Upper lobe of right lung (tissue), 1 donor: ENCODE measurements at regions not wholly inside any gene's neighbourhood (a gene's known extent, or its start where the extent isn't known, plus 50 kb on each side); places are given as distances from the start of the nearest gene placed in this dataset.
"Not testable (repeated sequence)": the region's sequence is repeated elsewhere in the genome, so short reads cannot be mapped to it uniquely, and the experiment has no call there.

Source experiments
- ATAC-seq: fragments of 200-7000 bp; cut with Tn5 transposase; one replicate; pipeline ENCODE4 v1.9.1; 2020; ENCODE audit warnings: mild to moderate bottlenecking, moderate library complexity
- DNase-seq: peaks from one replicate; pipeline ENCODE4 v3.0.0-alpha.2; 2020
- H3K27ac ChIP-seq: fragments of 200-600 bp; one replicate; pipeline ENCODE4 v1.8.0; 2022
- H3K27me3 ChIP-seq: fragments of 200-600 bp; one replicate; pipeline ENCODE4 v1.8.0; 2022; ENCODE audit warnings: mild to moderate bottlenecking
- H3K36me3 ChIP-seq: fragments of 200-600 bp; one replicate; pipeline ENCODE4 v1.8.0; 2022
- H3K4me1 ChIP-seq: fragments of 200-600 bp; one replicate; pipeline ENCODE4 v1.8.0; 2022
- H3K4me3 ChIP-seq: fragments of 200-600 bp; one replicate; pipeline ENCODE4 v1.8.0; 2022; ENCODE audit warnings: mild to moderate bottlenecking
- H3K9me3 ChIP-seq: fragments of 200-600 bp; one replicate; pipeline ENCODE4 v1.8.0; 2022
- intact Hi-C: fragments of 100-400 bp; cut with DNase I; formaldehyde crosslinking; loops from one replicate; pipeline ENCODE4 v1.11.0; 2022
- TF ChIP-seq, protein P1 (sequence below): fragments of 200-600 bp; IDR thresholded peaks from one replicate; pipeline ENCODE4 v1.8.0; 2022; ENCODE audit warnings: antibody characterized with exemption
- donor health status: DM: no; HTN: yes; CAD: no; lungs with severe emphysema.

GRCh38 chr7:29626730-29627129 is 63.1 kb downstream of the PRR15 start:
- H3K4me3 ChIP-seq = no peak overlapping the region
- no peaks in the 10 kb centered on the region for H3K36me3 ChIP-seq
- H3K27me3 ChIP-seq = peaks cover 4% of the 10 kb centered on the region
- intact Hi-C loops = no loop called here
- H3K9me3 ChIP-seq = no peaks in the 10 kb centered on the region
- H3K4me1 ChIP-seq = no peaks in the 10 kb centered on the region
- TF ChIP-seq, protein P1, sequence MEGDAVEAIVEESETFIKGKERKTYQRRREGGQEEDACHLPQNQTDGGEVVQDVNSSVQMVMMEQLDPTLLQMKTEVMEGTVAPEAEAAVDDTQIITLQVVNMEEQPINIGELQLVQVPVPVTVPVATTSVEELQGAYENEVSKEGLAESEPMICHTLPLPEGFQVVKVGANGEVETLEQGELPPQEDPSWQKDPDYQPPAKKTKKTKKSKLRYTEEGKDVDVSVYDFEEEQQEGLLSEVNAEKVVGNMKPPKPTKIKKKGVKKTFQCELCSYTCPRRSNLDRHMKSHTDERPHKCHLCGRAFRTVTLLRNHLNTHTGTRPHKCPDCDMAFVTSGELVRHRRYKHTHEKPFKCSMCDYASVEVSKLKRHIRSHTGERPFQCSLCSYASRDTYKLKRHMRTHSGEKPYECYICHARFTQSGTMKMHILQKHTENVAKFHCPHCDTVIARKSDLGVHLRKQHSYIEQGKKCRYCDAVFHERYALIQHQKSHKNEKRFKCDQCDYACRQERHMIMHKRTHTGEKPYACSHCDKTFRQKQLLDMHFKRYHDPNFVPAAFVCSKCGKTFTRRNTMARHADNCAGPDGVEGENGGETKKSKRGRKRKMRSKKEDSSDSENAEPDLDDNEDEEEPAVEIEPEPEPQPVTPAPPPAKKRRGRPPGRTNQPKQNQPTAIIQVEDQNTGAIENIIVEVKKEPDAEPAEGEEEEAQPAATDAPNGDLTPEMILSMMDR = no peak
- H3K27ac ChIP-seq = no peak overlapping the region
- no peak for ATAC-seq
- no peak for DNase-seq

DNA sequence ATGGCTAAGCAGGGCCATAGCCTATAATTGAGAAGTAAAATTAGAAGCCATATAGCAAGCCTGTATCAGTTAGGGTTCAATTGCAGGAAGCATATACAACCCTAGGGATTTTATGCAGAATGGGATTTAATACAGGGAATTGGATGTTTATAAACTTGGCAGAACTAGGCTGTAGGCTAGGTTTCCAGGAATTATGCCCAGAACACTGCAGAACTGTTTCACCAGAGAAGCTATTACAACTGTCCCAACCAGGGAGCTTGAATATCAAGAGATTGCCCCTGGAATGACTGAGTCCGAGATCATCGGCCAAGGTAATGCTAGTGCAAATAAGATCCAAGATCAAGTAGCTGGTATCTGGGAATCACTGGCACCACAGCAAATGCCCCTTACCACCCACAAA is 64.0 kb downstream of the PRR15 start:
- ATAC-seq = no peak
- no peaks in the 10 kb centered on the region for H3K36me3 ChIP-seq
- no peaks in the 10 kb centered on the region for H3K9me3 ChIP-seq
- intact Hi-C loops = no loop called here
- peaks cover 4% of the 10 kb centered on the region for H3K27me3 ChIP-seq
- no peak for DNase-seq
- H3K4me3 ChIP-seq = no peak overlapping the region
- no peak overlapping the region for H3K27ac ChIP-seq
- H3K4me1 ChIP-seq = no peaks in the 10 kb centered on the region
- TF ChIP-seq, protein P1 = no peak

- Histone ChIP-seq H3K4me1 (no peaks in the 10 kb centered on the region), H3K27ac (no peak overlapping the region), H3K9me3 (no peaks in the 10 kb centered on the region), H3K27me3 (peaks cover 4% of the 10 kb centered on the region), H3K36me3 (no peaks in the 10 kb centered on the region), H3K4me3 (no peak overlapping the region)
- no peak for DNase-seq
- no peak for ATAC-seq
- TF ChIP-seq, protein P1 = no peak
- intact Hi-C loops = no loop called here
These were observed 65.9 kb downstream of the PRR15 start for GRCh38 chr7:29629507-29629906.

DNA sequence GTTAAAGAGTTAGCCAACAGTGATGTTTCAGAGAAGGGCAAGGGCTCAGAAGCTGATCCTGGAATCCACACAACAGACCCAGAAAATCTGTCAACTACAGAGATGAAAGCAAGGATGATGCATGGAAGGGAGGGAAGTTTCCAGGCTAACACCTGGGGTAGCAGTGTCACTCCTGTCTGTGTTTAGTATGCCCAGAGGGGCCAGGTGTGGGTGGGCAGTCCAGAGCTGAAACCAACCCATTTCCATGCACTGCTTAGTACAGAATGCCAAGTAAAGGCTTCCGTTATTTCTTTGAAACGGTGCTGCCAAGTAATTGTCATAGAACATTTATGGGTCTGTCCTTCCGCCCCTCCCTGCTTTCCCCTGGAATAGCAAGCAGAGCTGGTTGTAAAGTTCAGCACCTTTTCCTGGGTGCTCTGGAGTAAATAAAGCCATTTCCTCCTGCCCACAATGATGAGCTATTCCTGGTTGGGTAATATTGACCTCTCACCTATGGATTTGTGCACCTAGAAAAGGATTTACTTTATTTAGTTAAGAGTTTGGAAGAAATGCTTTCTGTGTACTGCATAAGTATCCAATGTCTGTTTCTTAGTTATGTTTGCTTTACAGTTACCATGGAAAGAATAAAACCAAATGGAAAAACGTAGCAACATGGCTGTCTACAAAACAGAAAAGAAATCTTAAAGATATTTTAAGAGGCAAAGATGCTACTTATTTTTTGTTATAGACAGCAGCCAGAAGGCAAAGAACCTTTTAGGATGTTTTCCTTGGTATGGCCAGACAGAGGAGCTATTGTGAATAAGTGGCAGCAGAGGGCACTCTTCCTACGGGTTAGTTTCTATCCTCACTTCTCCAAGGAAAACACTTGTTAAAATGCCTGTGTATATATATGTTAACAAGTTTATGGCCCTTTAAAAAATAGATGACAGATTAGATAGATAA is 71.7 kb downstream of the PRR15 start:
- TF ChIP-seq, protein P1 = peak; percentile 59
- H3K4me3 ChIP-seq = not testable (repeated sequence)

DNA sequence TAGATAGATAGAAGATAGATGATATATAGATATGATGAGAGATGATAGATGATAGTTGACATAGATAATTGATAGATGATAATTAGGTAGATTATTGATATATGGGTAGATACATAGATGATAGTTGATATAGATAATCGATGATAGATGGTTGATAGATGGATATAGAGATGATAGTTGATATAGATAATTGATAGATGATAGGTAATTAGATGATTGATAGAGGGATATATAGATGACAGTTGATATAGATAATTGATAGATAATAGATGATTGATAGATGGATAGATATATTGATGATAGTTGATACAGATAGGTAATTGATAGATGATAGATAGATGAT is 72.3 kb downstream of the PRR15 start:
- no peaks in the 10 kb centered on the region for H3K27me3 ChIP-seq
- intact Hi-C loops = no loop called here
- no peak overlapping the region for H3K27ac ChIP-seq
- DNase-seq (no peak), ATAC-seq (no peak)
- TF ChIP-seq, protein P1 = no peak
- H3K36me3 ChIP-seq = no peaks in the 10 kb centered on the region
- H3K4me3 ChIP-seq = no peak overlapping the region
- no peaks in the 10 kb centered on the region for H3K4me1 ChIP-seq
- H3K9me3 ChIP-seq = no peaks in the 10 kb centered on the region

More for the DNA sequence above, 71.7 kb downstream of the PRR15 start:
- DNase-seq, intact Hi-C loops, H3K36me3 ChIP-seq, H3K27me3 ChIP-seq, H3K9me3 ChIP-seq, H3K4me1 ChIP-seq, H3K27ac ChIP-seq: not testable (repeated sequence)
- peak; percentile 77 for ATAC-seq
